Astrocyte (in vitro differentiated cells and primary cell): ENCODE measurements at regions not wholly inside any gene's neighbourhood (a gene's known extent, or its start where the extent isn't known, plus 50 kb on each side); places are given as distances from the start of the nearest gene placed in this dataset.
"Not testable (repeated sequence)": the region's sequence is repeated elsewhere in the genome, so short reads cannot be mapped to it uniquely, and the experiment has no call there.

Experiments used
- DNase-seq: peaks from one replicate; pipeline ENCODE4 v3.0.0-alpha.2; 2010; ENCODE audit warnings: low read depth
- FAIRE-seq: peaks from 2 replicates; lab custom pipeline; 2011; peaks lifted over from hg19 to GRCh38; lab: Jason Lieb, UNC
- H2AFZ ChIP-seq: 2 replicates; pipeline ENCODE4 v1.6.0; 2012; ENCODE audit warnings: low read depth, low read length, inconsistent platforms
- H3K27ac ChIP-seq: 2 replicates; pipeline ENCODE4 v1.5.1; 2011; ENCODE audit warnings: low read depth, low read length, inconsistent platforms
- H3K27me3 ChIP-seq: 2 replicates; pipeline ENCODE4 v1.6.0; 2011; ENCODE audit warnings: low read length, inconsistent platforms; ENCODE audit not compliant: insufficient read depth
- H3K36me3 ChIP-seq: 2 replicates; pipeline ENCODE4 v1.5.1; 2011; ENCODE audit warnings: low read length, inconsistent platforms; ENCODE audit not compliant: insufficient read depth
- H3K4me1 ChIP-seq: 2 replicates; pipeline ENCODE4 v1.5.1; 2011; ENCODE audit warnings: low read length, inconsistent platforms; ENCODE audit not compliant: insufficient read depth
- H3K4me2 ChIP-seq: 2 replicates; pipeline ENCODE4 v1.6.0; 2012; ENCODE audit warnings: low read length, inconsistent platforms
- H3K4me3 ChIP-seq: 2 replicates; pipeline ENCODE4 v1.5.1; 2011; ENCODE audit warnings: low read depth, mild to moderate bottlenecking, low read length, inconsistent platforms; ENCODE audit not compliant: insufficient read depth
- H3K79me2 ChIP-seq: 2 replicates; pipeline ENCODE4 v1.6.0; 2012; ENCODE audit warnings: mild to moderate bottlenecking, low read length, inconsistent platforms; ENCODE audit not compliant: insufficient read depth
- H3K9ac ChIP-seq: 2 replicates; pipeline ENCODE4 v1.6.0; 2012; ENCODE audit warnings: mild to moderate bottlenecking, low read length, inconsistent platforms
- H3K9me3 ChIP-seq: 2 replicates; pipeline ENCODE4 v1.5.1; 2012; ENCODE audit warnings: low read depth, mild to moderate bottlenecking, low read length, inconsistent platforms; ENCODE audit not compliant: insufficient read depth
- H4K20me1 ChIP-seq: 2 replicates; pipeline ENCODE4 v1.6.0; 2012; ENCODE audit warnings: low read length, inconsistent platforms; ENCODE audit not compliant: insufficient read depth
- H3K27ac Mint-ChIP-seq: one replicate; pipeline ENCODE4 v1.8.0; 2021; ENCODE audit warnings: mild to moderate bottlenecking, mixed read lengths; ENCODE audit not compliant: unreplicated experiment
- H3K27me3 Mint-ChIP-seq: one replicate; pipeline ENCODE4 v1.8.0; 2021; ENCODE audit warnings: low read depth, mixed read lengths; ENCODE audit not compliant: unreplicated experiment
- H3K36me3 Mint-ChIP-seq: one replicate; pipeline ENCODE4 v1.8.0; 2021; ENCODE audit warnings: low read depth, mixed read lengths; ENCODE audit not compliant: unreplicated experiment
- H3K4me1 Mint-ChIP-seq: one replicate; pipeline ENCODE4 v1.8.0; 2021; ENCODE audit warnings: low read depth, mixed read lengths; ENCODE audit not compliant: unreplicated experiment
- H3K4me3 Mint-ChIP-seq: one replicate; pipeline ENCODE4 v1.8.0; 2021; ENCODE audit warnings: mild to moderate bottlenecking, moderate library complexity, mixed read lengths; ENCODE audit not compliant: unreplicated experiment
- H3K9me3 Mint-ChIP-seq: one replicate; pipeline ENCODE4 v1.8.0; 2021; ENCODE audit warnings: mild to moderate bottlenecking, mixed read lengths; ENCODE audit not compliant: unreplicated experiment
- EZH2 ChIP-seq: IDR thresholded peaks from 2 replicates; pipeline ENCODE4 v1.6.1; 2012; ENCODE audit warnings: mild to moderate bottlenecking, low read length, inconsistent platforms; ENCODE audit not compliant: insufficient read depth
- TF ChIP-seq, protein P1 (sequence below): IDR thresholded peaks from 2 replicates; pipeline ENCODE4 v1.5.1; 2011; ENCODE audit warnings: low read depth, mild to moderate bottlenecking, inconsistent platforms, low read length, moderate library complexity; ENCODE audit not compliant: insufficient read depth

DNA sequence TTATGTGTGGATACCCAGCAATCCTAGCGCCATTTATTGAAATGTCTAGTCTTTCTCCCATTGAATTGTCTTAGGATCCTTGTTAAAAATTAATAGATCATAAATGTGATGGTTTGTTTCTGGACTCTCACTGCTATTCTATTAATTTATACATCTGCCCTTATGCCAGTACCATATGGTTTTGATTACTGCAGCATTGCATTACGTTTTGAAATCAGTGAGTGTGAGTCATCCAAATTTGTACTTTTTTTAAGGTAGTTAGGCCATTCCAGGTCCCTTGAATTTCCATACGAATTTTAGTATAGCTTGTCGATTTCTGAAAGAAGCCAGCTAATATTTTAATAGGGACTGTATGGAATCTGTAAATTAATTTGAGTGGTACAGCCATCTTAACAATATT, 648.6 kb upstream of the ZNF385D start:
- Histone ChIP-seq H3K9ac (no peak overlapping the region), H4K20me1 (no peaks in the 10 kb centered on the region), H3K27ac (no peak overlapping the region), H2AFZ (no peak overlapping the region), H3K27me3 (no peaks in the 10 kb centered on the region), H3K79me2 (no peaks in the 10 kb centered on the region), H3K4me1 (no peaks in the 10 kb centered on the region), H3K9me3 (no peaks in the 10 kb centered on the region), H3K4me3 (no peak overlapping the region), H3K36me3 (no peaks in the 10 kb centered on the region), H3K4me2 (no peak overlapping the region)
- TF ChIP-seq, protein P1, sequence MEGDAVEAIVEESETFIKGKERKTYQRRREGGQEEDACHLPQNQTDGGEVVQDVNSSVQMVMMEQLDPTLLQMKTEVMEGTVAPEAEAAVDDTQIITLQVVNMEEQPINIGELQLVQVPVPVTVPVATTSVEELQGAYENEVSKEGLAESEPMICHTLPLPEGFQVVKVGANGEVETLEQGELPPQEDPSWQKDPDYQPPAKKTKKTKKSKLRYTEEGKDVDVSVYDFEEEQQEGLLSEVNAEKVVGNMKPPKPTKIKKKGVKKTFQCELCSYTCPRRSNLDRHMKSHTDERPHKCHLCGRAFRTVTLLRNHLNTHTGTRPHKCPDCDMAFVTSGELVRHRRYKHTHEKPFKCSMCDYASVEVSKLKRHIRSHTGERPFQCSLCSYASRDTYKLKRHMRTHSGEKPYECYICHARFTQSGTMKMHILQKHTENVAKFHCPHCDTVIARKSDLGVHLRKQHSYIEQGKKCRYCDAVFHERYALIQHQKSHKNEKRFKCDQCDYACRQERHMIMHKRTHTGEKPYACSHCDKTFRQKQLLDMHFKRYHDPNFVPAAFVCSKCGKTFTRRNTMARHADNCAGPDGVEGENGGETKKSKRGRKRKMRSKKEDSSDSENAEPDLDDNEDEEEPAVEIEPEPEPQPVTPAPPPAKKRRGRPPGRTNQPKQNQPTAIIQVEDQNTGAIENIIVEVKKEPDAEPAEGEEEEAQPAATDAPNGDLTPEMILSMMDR, result no peak
- TF ChIP-seq EZH2, result no peak
- Mint-ChIP-seq H3K36me3 (no peaks in the 10 kb centered on the region), H3K27me3 (no peaks in the 10 kb centered on the region), H3K27ac (no peak overlapping the region), H3K4me1 (no peaks in the 10 kb centered on the region), H3K9me3 (peaks cover 2% of the 10 kb centered on the region), H3K4me3 (no peak overlapping the region)
- no peak for DNase-seq
- FAIRE-seq, result no peak

DNA sequence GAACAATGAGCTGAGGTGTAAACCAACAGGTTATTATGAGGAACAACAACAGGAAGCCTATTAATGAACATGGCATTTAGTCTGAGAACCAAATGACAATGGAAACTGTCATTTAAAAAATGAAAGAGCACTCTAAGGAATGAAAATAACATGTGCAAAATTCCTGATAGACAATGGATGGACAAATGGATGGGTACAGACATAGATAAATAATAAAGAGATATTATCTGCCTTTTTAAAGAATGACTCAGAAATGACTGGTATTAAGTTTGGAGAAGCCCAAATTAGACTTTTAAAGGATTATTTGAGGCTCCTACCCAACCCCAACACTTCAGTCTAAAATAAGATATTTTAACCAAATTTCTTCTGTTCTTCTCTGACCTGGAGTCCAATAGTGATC, 650.5 kb upstream of the ZNF385D start:
- H3K4me3 Mint-ChIP-seq, result no peak overlapping the region
- H3K4me2 ChIP-seq, result no peak overlapping the region
- H2AFZ ChIP-seq, result no peak overlapping the region
- no peaks in the 10 kb centered on the region for H3K4me1 ChIP-seq
- DNase-seq (no peak), FAIRE-seq (no peak)
- H3K9me3 ChIP-seq, result no peaks in the 10 kb centered on the region
- H4K20me1 ChIP-seq, result no peaks in the 10 kb centered on the region
- no peak overlapping the region for H3K4me3 ChIP-seq
- TF ChIP-seq, protein P1, result no peak
- TF ChIP-seq EZH2, result no peak
- no peaks in the 10 kb centered on the region for H3K36me3 ChIP-seq
- H3K27me3 ChIP-seq, result no peaks in the 10 kb centered on the region
- no peaks in the 10 kb centered on the region for H3K27me3 Mint-ChIP-seq
- H3K4me1 Mint-ChIP-seq, result no peaks in the 10 kb centered on the region
- peaks cover 1% of the 10 kb centered on the region for H3K9me3 Mint-ChIP-seq
- no peak overlapping the region for H3K9ac ChIP-seq
- H3K79me2 ChIP-seq, result no peaks in the 10 kb centered on the region
- H3K27ac ChIP-seq, result no peak overlapping the region
- no peaks in the 10 kb centered on the region for H3K36me3 Mint-ChIP-seq
- H3K27ac Mint-ChIP-seq, result no peak overlapping the region

DNA sequence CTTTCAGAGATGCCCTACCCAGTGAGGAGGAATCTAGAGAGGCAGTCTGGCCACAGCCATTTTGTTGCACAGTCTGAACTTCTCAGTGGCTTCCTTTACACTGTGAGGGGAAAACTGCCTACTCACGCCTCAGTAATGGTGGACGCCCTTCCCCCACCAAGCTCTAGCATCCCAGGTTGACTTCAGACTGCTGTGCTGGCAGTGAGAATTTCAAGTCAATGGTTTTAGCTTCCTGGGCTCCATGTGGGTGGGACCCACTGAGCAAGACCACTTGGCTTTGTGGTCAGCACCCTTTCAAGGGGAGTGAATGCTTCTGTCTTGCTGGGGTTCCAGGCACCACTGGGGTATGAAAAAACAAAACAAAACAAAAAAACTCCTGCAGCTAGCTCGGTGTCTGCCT, 663.2 kb upstream of the ZNF385D start:
- no peaks in the 10 kb centered on the region for H3K36me3 Mint-ChIP-seq
- H3K27me3 Mint-ChIP-seq, result peaks cover 1% of the 10 kb centered on the region
- H3K4me3 Mint-ChIP-seq, result no peak overlapping the region

DNA sequence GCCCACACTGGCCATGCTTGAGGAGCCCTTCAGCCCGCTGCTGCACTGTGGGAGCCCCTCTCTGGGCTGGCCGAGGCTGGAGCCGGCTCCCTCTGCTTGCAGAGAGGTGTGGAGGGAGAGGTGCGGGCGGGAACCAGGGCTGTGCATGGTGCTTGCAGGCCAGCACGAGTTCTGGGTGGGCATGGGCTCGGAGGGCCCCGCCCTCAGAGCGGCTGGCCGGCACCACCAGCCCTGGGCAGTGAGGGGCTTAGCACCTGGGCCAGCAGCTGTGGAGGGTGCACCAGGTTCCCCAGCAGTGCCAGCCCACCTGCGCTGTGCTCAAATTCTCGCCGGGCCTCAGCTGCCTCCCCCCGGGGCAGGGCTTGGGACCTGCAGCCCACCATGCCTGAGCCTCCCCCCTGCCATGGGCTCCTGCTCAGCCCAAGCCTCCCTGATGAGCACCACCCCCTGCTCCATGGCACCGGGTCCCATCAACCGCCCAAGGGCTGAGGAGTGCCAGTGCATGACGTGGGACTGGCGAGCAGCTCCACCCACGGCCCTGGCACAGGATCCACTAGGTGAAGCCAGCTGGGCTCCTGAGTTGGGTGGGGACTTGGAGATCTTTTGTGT, 665.9 kb upstream of the ZNF385D start:
- H3K9ac ChIP-seq, result not testable (repeated sequence)

More for the DNA sequence above, 663.2 kb upstream of the ZNF385D start:
- H3K4me1 ChIP-seq, result no peaks in the 10 kb centered on the region
- H3K9me3 ChIP-seq, result no peaks in the 10 kb centered on the region
- no peak for TF ChIP-seq EZH2
- TF ChIP-seq, protein P1, result no peak
- no peak overlapping the region for H3K27ac Mint-ChIP-seq
- H3K27me3 ChIP-seq, result no peaks in the 10 kb centered on the region
- H3K4me3 ChIP-seq, result no peak overlapping the region
- no peak overlapping the region for H2AFZ ChIP-seq
- no peaks in the 10 kb centered on the region for H4K20me1 ChIP-seq
- H3K27ac ChIP-seq, result no peak overlapping the region
- no peaks in the 10 kb centered on the region for H3K79me2 ChIP-seq
- no peak overlapping the region for H3K9ac ChIP-seq
- DNase-seq, result no peak
- no peak for FAIRE-seq
- no peaks in the 10 kb centered on the region for H3K4me1 Mint-ChIP-seq
- no peaks in the 10 kb centered on the region for H3K9me3 Mint-ChIP-seq
- no peak overlapping the region for H3K4me2 ChIP-seq
- no peaks in the 10 kb centered on the region for H3K36me3 ChIP-seq

More for the DNA sequence above, 665.9 kb upstream of the ZNF385D start:
- not testable (repeated sequence) for H3K4me3 ChIP-seq, FAIRE-seq, H3K27ac ChIP-seq, H2AFZ ChIP-seq, H3K36me3 ChIP-seq, H3K9me3 Mint-ChIP-seq, H3K79me2 ChIP-seq, H3K27ac Mint-ChIP-seq, H3K4me1 ChIP-seq, H3K36me3 Mint-ChIP-seq, H3K4me3 Mint-ChIP-seq, H3K9me3 ChIP-seq, H3K4me1 Mint-ChIP-seq, H3K27me3 Mint-ChIP-seq, H3K27me3 ChIP-seq, H3K4me2 ChIP-seq, H4K20me1 ChIP-seq, DNase-seq
